ENCODE measurements at regions not wholly inside any gene's neighbourhood (a gene's known extent, or its start where the extent isn't known, plus 50 kb on each side); places are given as distances from the start of the nearest gene placed in this dataset.
"Not testable (repeated sequence)": the region's sequence is repeated elsewhere in the genome, so short reads cannot be mapped to it uniquely, and the experiment has no call there.

DNA sequence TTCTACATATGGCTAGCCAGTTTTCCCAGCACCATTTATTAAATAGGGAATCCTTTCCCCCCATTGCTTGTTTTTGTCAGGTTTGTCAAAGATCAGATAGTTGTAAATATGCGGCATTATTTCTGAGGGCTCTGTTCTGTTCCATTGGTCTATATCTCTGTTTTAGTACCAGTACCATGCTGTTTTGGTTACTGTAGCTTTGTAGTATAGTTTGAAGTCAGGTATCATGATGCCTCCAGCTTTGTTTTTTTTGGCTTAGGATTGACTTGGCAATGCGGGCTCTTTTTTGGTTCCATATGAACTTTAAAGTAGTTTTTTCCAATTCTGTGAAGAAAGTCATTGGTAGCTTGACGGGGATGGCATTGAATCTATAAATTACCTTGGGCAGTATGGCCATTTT lies 60.0 kb upstream of the GPC3 start:
- not testable (repeated sequence) for H3K9me3 Mint-ChIP-seq; DNase-seq (ENCODE audit: low spot score); H3K4me1 Mint-ChIP-seq (ENCODE audit: low read depth); H3K27me3 Mint-ChIP-seq (ENCODE audit: low read depth); H3K4me3 Mint-ChIP-seq; H3K36me3 Mint-ChIP-seq (ENCODE audit: low read depth); H3K27ac Mint-ChIP-seq

DNA sequence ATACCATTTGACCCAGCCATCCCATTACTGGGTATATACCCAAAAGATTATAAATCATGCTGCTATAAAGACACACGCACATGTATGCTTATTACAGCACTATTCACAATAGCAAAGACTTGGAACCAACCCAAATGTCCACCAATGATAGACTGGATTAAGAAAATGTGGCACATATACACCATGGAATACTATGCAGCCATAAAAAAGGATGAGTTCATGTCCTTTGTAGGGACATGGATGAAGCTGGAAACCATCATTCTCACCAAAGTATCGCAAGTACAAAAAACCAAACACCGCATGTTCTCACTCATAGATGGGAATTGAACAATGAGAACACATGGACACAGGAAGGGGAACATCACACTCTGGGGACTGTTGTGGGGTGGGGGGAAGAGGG lies 81.7 kb upstream of the GPC3 start:
- H3K9me3 Mint-ChIP-seq; H3K27me3 Mint-ChIP-seq (ENCODE audit: low read depth); H3K4me3 Mint-ChIP-seq; DNase-seq (ENCODE audit: low spot score); H3K4me1 Mint-ChIP-seq (ENCODE audit: low read depth); H3K27ac Mint-ChIP-seq; H3K36me3 Mint-ChIP-seq (ENCODE audit: low read depth): not testable (repeated sequence)

DNA sequence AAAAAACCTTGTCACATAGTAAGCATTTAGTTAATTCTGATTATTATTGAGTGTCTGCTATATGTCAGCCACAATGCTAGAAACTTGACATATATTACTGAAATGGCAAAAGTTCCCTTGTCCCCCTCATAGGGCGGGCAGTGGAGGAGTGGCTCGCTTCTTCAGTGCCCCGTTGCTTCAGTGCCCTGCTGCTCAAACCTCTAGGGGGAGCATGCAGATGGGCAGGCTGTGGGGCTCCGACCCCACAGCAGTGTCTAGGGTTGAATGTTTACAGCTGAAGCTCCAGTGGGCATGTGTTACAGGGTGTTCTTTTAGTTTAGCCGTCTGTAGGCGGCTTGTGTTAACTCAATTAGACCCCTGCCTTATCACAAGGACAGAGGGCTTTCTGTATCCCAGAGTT lies 86.5 kb upstream of the GPC3 start:
- H3K36me3 Mint-ChIP-seq (ENCODE audit: low read depth); H3K9me3 Mint-ChIP-seq; H3K4me3 Mint-ChIP-seq; H3K27ac Mint-ChIP-seq; H3K27me3 Mint-ChIP-seq (ENCODE audit: low read depth); DNase-seq (ENCODE audit: low spot score); H3K4me1 Mint-ChIP-seq (ENCODE audit: low read depth): not testable (repeated sequence)

DNA sequence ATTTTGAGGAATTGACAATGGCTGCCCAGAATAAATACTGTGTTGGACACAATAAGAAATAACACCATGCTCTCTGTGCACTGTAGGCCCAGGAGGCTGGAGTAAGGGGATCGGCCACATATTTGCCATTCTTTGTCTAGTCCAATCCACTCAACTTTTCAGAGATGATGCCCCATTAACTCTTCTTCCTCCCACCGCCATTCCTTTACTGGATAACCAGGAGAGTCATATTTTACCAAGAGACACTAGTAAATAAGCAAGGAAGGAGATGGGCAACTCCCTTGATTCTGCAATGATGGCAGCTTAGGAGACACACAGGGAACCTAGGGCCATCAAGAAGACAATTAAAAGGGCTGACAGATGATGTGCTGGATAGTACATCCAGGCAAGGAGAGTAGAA lies 87.9 kb upstream of the GPC3 start:
- Mint-ChIP-seq H3K27me3 (ENCODE audit: low read depth) (no peaks in the 10 kb centered on the region), H3K9me3 (no peaks in the 10 kb centered on the region), H3K36me3 (ENCODE audit: low read depth) (no peaks in the 10 kb centered on the region)

DNA sequence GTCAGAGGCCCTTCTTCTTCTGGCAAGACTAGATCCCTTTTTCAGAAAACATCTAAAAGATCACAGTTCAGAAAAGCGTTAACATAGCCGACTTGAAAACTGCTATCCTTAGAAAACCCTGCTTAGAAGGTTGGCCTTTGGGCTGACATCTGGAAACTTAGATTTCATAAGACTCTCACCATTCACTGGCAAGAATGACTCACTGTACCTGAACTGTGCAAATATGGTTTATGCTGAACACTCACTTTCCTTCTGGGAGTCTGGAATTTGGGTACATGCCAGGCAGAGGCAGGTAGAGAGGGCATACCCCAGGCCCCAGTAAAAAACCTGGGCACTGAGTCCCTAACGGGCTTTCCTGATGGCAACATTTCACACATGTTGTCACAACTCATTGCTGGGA lies 88.8 kb upstream of the GPC3 start:
- H3K9me3 Mint-ChIP-seq, result no peaks in the 10 kb centered on the region
- no peak overlapping the region for H3K27ac Mint-ChIP-seq
- no peak overlapping the region for H3K4me3 Mint-ChIP-seq
- H3K27me3 Mint-ChIP-seq (ENCODE audit: low read depth), result no peaks in the 10 kb centered on the region
- H3K36me3 Mint-ChIP-seq (ENCODE audit: low read depth), result no peaks in the 10 kb centered on the region
- no peak for DNase-seq (ENCODE audit: low spot score)
- no peaks in the 10 kb centered on the region for H3K4me1 Mint-ChIP-seq (ENCODE audit: low read depth)

More for the DNA sequence above, 87.9 kb upstream of the GPC3 start:
- Mint-ChIP-seq H3K4me1 (ENCODE audit: low read depth) (no peaks in the 10 kb centered on the region), H3K4me3 (no peak overlapping the region), H3K27ac (no peak overlapping the region)
- no peak for DNase-seq (ENCODE audit: low spot score)

DNA sequence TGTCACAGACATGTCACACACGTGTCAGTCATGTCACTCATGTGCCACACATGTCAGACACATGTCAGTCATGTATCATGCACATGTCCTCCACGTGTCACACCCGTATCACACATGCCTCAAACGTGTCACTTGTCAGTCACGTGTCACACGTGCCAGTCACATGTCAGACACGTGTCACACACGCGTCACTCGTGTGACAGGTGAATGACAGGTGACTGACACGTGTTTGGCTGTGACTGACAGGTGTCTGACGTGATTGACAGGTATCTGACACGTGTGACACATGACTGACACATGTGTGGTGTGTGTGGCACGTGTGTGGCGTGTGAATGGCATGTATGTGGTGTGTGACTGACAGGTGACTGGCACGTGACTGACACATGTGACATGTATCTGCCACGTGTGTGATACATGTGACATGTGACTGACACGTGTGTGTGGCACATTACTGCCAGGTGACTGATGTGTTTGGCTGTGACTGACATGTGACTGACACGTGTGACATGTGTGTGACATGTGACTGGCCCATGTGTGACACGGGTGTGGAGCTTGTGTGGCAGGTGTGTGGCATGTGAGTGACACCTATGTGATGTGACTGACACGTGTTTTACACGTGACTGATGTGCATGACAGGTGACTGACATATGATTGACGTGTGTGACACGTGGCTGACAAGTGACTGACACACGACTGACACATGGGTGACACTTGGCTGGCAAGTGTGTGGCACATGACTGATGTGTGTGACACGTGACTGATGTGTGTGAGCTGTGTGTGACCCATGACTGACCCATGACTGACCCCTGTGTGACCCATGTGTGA lies 90.7 kb upstream of the GPC3 start:
- Mint-ChIP-seq H3K36me3 (ENCODE audit: low read depth) (no peaks in the 10 kb centered on the region), H3K9me3 (no peaks in the 10 kb centered on the region), H3K4me1 (ENCODE audit: low read depth) (no peaks in the 10 kb centered on the region), H3K27me3 (ENCODE audit: low read depth) (no peaks in the 10 kb centered on the region), H3K4me3 (no peak overlapping the region), H3K27ac (no peak overlapping the region)
- no peak for DNase-seq (ENCODE audit: low spot score)

DNA sequence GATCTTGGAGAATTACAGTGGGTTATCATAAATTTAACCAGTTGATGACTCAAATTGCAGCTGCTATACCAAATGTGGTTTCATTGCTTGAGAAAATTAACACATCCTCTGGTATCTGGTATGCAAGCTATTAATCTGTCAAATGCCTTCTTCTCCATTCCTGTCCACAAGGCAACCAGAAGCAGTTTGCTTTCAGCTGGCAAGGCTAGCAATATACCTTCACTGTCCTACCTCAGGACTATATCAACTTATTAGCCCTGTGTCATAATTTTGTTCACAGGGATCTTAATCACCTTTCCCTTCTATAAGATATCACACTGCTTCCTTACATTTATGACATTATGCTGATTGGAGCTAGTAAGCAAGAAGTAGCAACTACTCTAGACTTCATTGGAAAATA lies 110.0 kb upstream of the GPC3 start:
- H3K36me3 Mint-ChIP-seq (ENCODE audit: low read depth), result no peaks in the 10 kb centered on the region
- DNase-seq (ENCODE audit: low spot score), result no peak
- no peaks in the 10 kb centered on the region for H3K4me1 Mint-ChIP-seq (ENCODE audit: low read depth)

DNA sequence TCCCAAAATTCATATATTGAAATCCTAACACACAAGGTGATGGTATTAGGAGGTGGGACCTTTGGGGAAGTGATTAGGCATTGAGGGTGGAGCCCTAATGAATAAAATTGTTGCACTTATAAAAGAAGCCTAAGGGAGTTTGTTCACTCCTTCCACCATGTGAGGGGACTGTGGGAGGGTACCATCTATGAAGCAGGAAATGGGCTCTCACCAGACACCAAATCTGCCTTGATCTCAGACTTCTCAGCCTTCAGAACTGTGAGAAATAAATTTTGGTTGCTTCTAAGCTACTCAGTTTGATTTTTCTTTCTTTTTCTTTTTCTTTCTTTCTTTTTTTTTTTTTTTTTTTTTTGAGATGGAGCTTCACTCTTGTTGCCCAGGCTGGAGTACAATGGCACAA lies 116.2 kb upstream of the GPC3 start:
- DNase-seq (ENCODE audit: low spot score), result no peak
- Mint-ChIP-seq H3K27ac (no peak overlapping the region), H3K36me3 (ENCODE audit: low read depth) (no peaks in the 10 kb centered on the region), H3K4me1 (ENCODE audit: low read depth) (no peaks in the 10 kb centered on the region), H3K9me3 (peaks cover 9% of the 10 kb centered on the region), H3K4me3 (no peak overlapping the region), H3K27me3 (ENCODE audit: low read depth) (no peaks in the 10 kb centered on the region)

More for the DNA sequence above, 110.0 kb upstream of the GPC3 start:
- peaks cover 9% of the 10 kb centered on the region for H3K9me3 Mint-ChIP-seq
- no peak overlapping the region for H3K27ac Mint-ChIP-seq
- H3K4me3 Mint-ChIP-seq, result no peak overlapping the region
- no peaks in the 10 kb centered on the region for H3K27me3 Mint-ChIP-seq (ENCODE audit: low read depth)

DNA sequence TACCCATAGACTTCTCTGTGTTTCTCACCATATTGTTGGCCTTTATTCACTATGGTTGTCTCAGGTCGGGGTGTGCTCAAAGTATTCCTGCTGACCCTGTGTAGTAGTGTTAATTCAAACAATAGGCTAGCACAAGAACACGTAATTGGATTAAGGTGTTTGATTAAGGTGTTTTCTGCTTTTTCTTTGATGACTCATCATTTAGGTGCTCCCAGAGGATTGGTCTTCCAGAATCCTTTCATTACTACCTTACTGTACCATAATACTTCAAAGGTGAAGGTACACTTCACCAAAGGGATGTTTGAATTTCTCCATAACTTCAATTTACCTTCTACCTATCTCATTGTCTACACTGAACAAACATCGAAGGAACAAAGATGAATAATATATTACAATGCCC lies 121.7 kb upstream of the CCDC160 start:
- Mint-ChIP-seq H3K27ac (no peak overlapping the region), H3K9me3 (no peaks in the 10 kb centered on the region), H3K27me3 (ENCODE audit: low read depth) (peaks cover 4% of the 10 kb centered on the region), H3K4me3 (no peak overlapping the region), H3K4me1 (ENCODE audit: low read depth) (no peaks in the 10 kb centered on the region), H3K36me3 (ENCODE audit: low read depth) (no peaks in the 10 kb centered on the region)
- DNase-seq (ENCODE audit: low spot score), result no peak

DNA sequence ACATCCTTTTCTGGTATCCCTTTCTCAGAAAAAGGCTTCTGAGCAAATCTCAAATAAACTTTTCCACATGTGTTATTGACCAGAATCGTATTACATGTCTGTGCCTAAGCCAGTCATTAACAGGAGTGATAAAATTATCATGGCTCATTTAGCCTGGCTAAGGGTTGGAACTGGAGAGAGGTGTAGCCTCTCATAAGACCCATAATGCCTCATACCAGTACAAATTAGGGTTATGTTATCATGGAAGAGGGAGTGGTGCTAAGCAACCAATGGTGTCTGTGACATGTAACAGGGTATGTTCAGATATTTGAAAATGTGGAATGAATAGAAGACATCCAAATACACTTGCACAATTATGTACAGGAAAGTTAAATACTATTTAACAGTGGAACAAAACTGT lies 99.6 kb upstream of the CCDC160 start:
- DNase-seq (ENCODE audit: low spot score), result no peak
- Mint-ChIP-seq H3K4me3 (no peak overlapping the region), H3K36me3 (ENCODE audit: low read depth) (no peaks in the 10 kb centered on the region), H3K4me1 (ENCODE audit: low read depth) (no peaks in the 10 kb centered on the region), H3K9me3 (no peaks in the 10 kb centered on the region), H3K27ac (no peak overlapping the region), H3K27me3 (ENCODE audit: low read depth) (peaks cover 6% of the 10 kb centered on the region)

DNA sequence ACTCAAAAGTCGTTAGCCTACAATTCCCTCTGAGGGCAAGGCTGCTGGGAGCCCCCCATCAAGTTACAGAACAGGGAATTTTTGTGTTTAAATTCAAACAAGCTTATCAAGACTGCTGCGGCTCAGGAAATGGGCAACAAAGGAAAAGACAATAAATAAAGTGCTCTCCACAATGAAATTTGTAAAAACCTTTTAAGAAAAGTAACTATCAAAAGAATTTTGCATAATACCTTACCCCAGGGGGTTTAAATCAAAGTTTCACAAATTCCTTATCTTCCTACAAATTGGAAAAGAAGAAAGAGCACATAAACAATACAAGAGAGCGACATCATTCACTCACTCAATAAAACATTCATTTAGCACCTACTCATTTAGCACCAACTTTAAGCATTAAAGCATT lies 97.9 kb upstream of the CCDC160 start:
- Mint-ChIP-seq H3K27me3 (ENCODE audit: low read depth) (peaks cover 6% of the 10 kb centered on the region), H3K4me3 (no peak overlapping the region), H3K36me3 (ENCODE audit: low read depth) (no peaks in the 10 kb centered on the region), H3K4me1 (ENCODE audit: low read depth) (no peaks in the 10 kb centered on the region), H3K27ac (no peak overlapping the region), H3K9me3 (no peaks in the 10 kb centered on the region)
- DNase-seq (ENCODE audit: low spot score), result no peak

DNA sequence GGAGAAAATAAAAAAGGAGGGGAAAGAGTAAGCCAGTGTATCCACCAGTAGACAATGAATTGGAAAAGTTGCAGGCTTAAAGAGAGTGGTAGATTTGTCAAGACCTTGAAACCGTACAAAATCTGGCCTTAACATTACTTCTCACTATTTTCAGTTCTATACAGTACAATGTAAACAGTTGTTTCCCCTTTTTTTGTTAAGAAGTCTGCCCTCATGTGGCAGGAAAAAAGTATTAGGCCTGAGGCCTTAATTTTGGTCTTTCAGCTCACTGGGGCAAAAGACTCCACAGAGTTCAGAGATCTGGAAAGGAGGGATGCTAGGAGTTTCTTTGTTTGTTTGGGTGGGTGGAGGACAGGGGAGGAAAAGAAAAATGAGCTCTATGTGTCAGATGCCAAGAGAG lies 92.8 kb upstream of the CCDC160 start:
- Mint-ChIP-seq H3K4me1 (ENCODE audit: low read depth) (peaks cover 3% of the 10 kb centered on the region), H3K27me3 (ENCODE audit: low read depth) (peaks cover 6% of the 10 kb centered on the region), H3K27ac (peak overlapping the region; percentile 6), H3K9me3 (no peaks in the 10 kb centered on the region), H3K4me3 (no peak overlapping the region), H3K36me3 (ENCODE audit: low read depth) (no peaks in the 10 kb centered on the region)
- no peak for DNase-seq (ENCODE audit: low spot score)

DNA sequence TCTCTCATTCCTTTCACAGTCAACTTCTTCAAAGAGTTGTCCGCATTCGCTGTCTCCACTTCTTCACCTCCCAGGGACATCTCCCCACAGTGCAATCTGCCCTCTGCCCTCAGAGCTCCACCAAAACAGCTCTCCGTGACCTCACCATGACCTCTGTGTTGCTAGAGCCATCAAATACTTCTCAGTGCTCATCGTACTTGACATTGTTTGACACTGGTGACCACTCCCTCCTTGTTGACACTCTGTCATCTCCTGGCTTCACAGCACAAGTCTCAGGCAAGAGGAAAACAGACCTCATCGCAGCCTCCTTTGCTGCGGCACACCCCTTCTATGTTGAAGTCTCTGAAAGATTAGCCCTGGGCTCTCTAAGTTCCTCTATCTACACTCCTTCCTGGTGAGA lies 90.5 kb upstream of the CCDC160 start:
- Mint-ChIP-seq H3K4me3 (no peak overlapping the region), H3K27ac (no peak overlapping the region), H3K4me1 (ENCODE audit: low read depth) (peaks cover 3% of the 10 kb centered on the region), H3K27me3 (ENCODE audit: low read depth) (no peaks in the 10 kb centered on the region), H3K36me3 (ENCODE audit: low read depth) (no peaks in the 10 kb centered on the region), H3K9me3 (no peaks in the 10 kb centered on the region)
- no peak for DNase-seq (ENCODE audit: low spot score)

DNA sequence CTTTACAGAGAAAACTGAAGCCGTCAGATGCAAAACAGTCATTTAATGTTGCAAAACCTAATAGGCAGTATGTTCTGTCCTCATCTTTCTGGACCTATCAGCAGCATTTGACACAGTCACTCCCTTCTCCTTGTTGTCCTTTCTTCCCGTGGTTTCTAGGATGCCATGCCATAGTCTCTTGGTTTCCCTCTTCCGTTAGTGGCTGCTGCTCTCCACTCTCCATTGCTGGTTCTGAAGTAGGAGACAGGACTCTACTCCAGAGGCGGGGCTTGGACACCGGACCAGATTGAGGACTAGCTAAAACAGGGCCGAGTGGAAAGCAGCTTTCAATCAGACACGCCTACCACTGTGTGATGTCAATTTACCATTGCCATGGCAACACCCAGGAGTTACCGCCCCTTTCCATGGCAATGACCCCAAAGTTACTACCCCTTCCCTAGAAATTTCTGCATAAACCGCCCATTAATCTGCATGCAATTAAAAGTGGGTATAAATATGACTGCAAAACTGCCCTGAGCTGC lies 88.8 kb upstream of the CCDC160 start:
- no peaks in the 10 kb centered on the region for H3K9me3 Mint-ChIP-seq
- no peak overlapping the region for H3K4me3 Mint-ChIP-seq
- no peaks in the 10 kb centered on the region for H3K27me3 Mint-ChIP-seq (ENCODE audit: low read depth)
- DNase-seq (ENCODE audit: low spot score), result no peak
- H3K27ac Mint-ChIP-seq, result no peak overlapping the region
- peaks cover 3% of the 10 kb centered on the region for H3K4me1 Mint-ChIP-seq (ENCODE audit: low read depth)
- no peaks in the 10 kb centered on the region for H3K36me3 Mint-ChIP-seq (ENCODE audit: low read depth)
